Frontal cortex (tissue), 3 donors: ENCODE measurements at regions not wholly inside any gene's neighbourhood (a gene's known extent, or its start where the extent isn't known, plus 50 kb on each side); places are given as distances from the start of the nearest gene placed in this dataset.
"Not testable (repeated sequence)": the region's sequence is repeated elsewhere in the genome, so short reads cannot be mapped to it uniquely, and the experiment has no call there.

Experiments
- DNase-seq, 2 donors: peaks; one replicate each; pipeline ENCODE4 v3.0.0; 2012; ENCODE audit warnings: low spot score in 2 of 2
- FAIRE-seq: peaks from 2 replicates; lab custom pipeline; 2012; peaks lifted over from hg19 to GRCh38; lab: Jason Lieb, UNC
- donor health status: control.
- donor health status: control.
- donor health status: control.

- FAIRE-seq (no peak), DNase-seq (no peak)
Observed at GRCh38 chrX:8030361-8030760, 103.1 kb upstream of the PNPLA4 start.

GRCh38 chrX:8027827-8028226 lies 100.6 kb upstream of the PNPLA4 start:
- FAIRE-seq (no peak), DNase-seq (no peak)

GRCh38 chrX:8025705-8026104 lies 98.5 kb upstream of the PNPLA4 start:
- FAIRE-seq (no peak), DNase-seq (no peak)

GRCh38 chrX:8018934-8019333 lies 91.7 kb upstream of the PNPLA4 start:
- FAIRE-seq (no peak), DNase-seq (no peak)

- no peak for FAIRE-seq
- DNase-seq: no peak
Observed at GRCh38 chrX:8010105-8010504, 82.9 kb upstream of the PNPLA4 start.

- DNase-seq (no peak), FAIRE-seq (no peak)
Observed at GRCh38 chrX:8005678-8006347, 78.6 kb upstream of the PNPLA4 start.

- no peak for DNase-seq
- FAIRE-seq: no peak
Observed at GRCh38 chrX:8003147-8003883, 76.1 kb upstream of the PNPLA4 start.

- FAIRE-seq: no peak
Observed at GRCh38 chrX:7996851-7997250, 69.6 kb upstream of the PNPLA4 start.

GRCh38 chrX:7996414-7996813 lies 69.2 kb upstream of the PNPLA4 start:
- FAIRE-seq: peak; percentile 95
- DNase-seq: peak in 1 of 2 donors; percentile 4

More at GRCh38 chrX:7996851-7997250, 69.6 kb upstream of the PNPLA4 start:
- DNase-seq: no peak

- no peak for FAIRE-seq
- no peak for DNase-seq
Observed at GRCh38 chrX:7993873-7994272, 66.7 kb upstream of the PNPLA4 start.

GRCh38 chrX:7988013-7988759 lies 61.0 kb upstream of the PNPLA4 start:
- not testable (repeated sequence) for FAIRE-seq, DNase-seq

GRCh38 chrX:7987160-7988012 lies 60.2 kb upstream of the PNPLA4 start:
- FAIRE-seq: no peak

GRCh38 chrX:7986738-7987137 lies 59.5 kb upstream of the PNPLA4 start:
- not testable (repeated sequence) for FAIRE-seq, DNase-seq

More at GRCh38 chrX:7987160-7988012, 60.2 kb upstream of the PNPLA4 start:
- DNase-seq: no peak

- DNase-seq (no peak), FAIRE-seq (no peak)
Observed at GRCh38 chrX:7985568-7985967, 58.4 kb upstream of the PNPLA4 start.

- no peak for DNase-seq
- no peak for FAIRE-seq
Observed at GRCh38 chrX:7983581-7983980, 56.4 kb upstream of the PNPLA4 start.
